NT2/D1 (cell line): ENCODE measurements at regions not wholly inside any gene's neighbourhood (a gene's known extent, or its start where the extent isn't known, plus 50 kb on each side); places are given as distances from the start of the nearest gene placed in this dataset.

ENCODE experiments used
- YY1 ChIP-seq: IDR thresholded peaks from 2 replicates; pipeline ENCODE4 v1.6.1; 2011; ENCODE audit not compliant: insufficient read length, insufficient read depth
- ZNF274 ChIP-seq: IDR thresholded peaks from 2 replicates; pipeline ENCODE4 v1.6.1; 2011; ENCODE audit warnings: mild to moderate bottlenecking, low read depth, low read length

DNA sequence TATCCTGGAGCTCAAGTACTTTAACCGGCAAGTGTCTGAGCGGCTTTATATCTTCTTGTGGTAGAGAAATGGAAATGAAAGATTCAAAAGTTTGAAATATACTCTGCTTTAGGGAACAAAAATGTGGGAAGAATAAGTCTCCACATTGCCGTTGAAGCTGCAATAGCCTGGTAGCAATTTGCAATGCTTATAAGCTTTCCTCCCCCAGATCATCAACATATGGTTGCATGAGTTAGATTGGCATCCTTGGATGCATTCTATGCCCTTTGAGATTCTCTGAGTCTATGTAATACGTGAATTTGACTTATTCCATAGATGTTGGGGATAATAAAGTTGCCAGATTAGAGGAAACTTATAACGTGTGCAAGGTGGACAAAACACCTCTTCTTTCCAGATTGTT is 86.1 kb upstream of the KCNK1 start:
- TF ChIP-seq YY1 (no peak), ZNF274 (no peak)
